GM21529 (cell line): ENCODE measurements at regions not wholly inside any gene's neighbourhood (a gene's known extent, or its start where the extent isn't known, plus 50 kb on each side); places are given as distances from the start of the nearest gene placed in this dataset.
A peak's percentile ranks its signal among the peaks of the same experiment; 100 is the strongest.
"Not testable (repeated sequence)": the region's sequence is repeated elsewhere in the genome, so short reads cannot be mapped to it uniquely, and the experiment has no call there.

ENCODE experiments used
- ATAC-seq: cut with Tn5 transposase; IDR thresholded peaks from one replicate; pipeline ENCODE4 v1.9.1; 2021; ENCODE audit not compliant: unreplicated experiment

GRCh38 chr2:14827226-14828023, 194.9 kb downstream of the LRATD1 start:
- no peak for ATAC-seq

GRCh38 chr2:14828223-14828622, 195.7 kb downstream of the LRATD1 start:
- no peak for ATAC-seq

DNA sequence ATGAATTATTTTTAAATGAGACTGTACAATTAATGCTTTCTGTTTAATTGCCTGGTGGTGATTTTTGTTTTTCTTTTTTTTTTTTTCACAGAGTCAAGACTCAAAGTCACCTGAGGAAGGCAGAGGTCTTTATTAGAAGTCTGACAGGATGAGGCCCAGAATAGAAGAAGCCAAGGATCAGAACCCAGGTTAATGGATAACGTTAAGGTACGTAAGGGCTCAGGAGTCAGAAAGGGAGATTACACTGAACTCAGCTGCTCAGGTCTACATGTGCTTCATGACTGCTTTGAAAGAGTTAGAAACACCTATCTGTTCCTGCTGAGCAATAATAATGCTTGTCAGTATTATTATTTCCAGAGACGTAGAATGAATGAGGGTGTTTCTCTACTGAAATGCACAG, 196.5 kb downstream of the LRATD1 start:
- no peak for ATAC-seq

DNA sequence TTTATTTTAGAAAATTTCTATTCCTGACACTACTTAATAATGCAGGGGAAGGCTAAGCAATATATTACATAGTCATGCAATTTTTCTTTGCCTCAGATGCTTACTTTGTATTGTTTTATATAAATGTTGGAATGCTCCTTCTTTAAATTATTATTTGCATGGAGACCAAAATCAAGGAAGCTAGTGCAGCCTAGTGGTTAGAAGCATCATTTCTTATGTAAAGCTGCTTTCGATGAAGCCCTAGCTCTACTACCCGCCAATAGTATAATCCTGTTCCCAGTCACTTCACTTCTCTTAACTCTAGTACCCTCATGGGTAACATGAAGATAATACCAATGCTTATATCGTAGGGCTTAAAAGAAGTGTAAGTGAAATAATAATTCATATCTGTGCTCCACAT, 198.9 kb downstream of the LRATD1 start:
- no peak for ATAC-seq

GRCh38 chr2:14843507-14844204, 211.1 kb downstream of the LRATD1 start:
- ATAC-seq = peak; percentile 65

GRCh38 chr2:14855751-14856150, 223.2 kb downstream of the LRATD1 start:
- no peak for ATAC-seq

- ATAC-seq = no peak
These were observed 228.7 kb downstream of the LRATD1 start for GRCh38 chr2:14861181-14861580.

GRCh38 chr2:14866736-14867352, 234.3 kb downstream of the LRATD1 start:
- no peak for ATAC-seq

- no peak for ATAC-seq
These were observed 235.3 kb downstream of the LRATD1 start for GRCh38 chr2:14867853-14868252.

DNA sequence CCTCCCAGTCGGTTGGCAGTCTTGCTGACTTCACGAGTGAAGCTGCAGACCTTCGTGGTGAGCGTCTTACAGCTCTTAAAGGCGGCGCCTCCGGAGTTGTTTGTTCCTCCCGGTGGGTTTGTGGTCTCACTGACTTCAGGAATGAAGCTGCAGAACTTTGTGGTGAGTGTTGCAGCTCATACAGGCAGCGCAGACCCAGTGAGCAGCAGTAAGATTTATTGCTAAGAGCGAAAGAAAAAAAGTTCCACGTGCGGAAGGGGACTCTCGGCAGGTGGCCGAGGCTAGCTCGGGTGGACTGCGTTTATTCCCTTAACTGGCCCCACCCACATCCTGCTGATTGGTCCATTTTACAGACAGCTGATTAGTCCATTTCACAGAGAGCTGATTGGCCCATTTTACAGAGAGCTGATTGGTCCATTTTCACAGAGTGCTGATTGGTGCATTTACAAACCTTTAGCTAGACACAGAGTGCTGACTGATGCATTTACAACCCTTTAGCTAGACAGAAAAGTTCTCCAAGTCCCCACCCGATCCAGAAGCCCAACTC, 240.3 kb downstream of the LRATD1 start:
- no peak for ATAC-seq

- no peak for ATAC-seq
These were observed 249.3 kb downstream of the LRATD1 start for GRCh38 chr2:14881651-14882327.

DNA sequence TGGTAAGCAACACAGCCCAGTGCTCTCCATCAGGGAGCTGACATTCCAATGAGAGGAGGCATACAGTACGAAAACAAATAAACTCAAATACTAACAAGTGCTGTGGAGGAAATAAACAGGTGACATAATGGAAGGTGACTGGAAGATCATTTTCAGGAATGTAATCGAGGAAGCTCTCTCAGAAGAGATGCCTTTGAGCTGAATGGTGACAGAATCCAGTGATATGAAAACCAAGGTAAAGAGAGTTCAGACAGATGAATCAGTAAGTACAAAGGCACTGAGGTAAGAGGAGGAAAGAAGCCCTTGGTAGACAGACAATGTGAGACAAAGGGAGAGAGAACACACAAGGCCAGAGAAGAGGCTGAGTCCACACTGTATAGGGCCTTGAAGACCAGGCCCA, 252.1 kb downstream of the LRATD1 start:
- no peak for ATAC-seq

- no peak for ATAC-seq
These were observed 259.0 kb downstream of the LRATD1 start for GRCh38 chr2:14891546-14891945.

- no peak for ATAC-seq
These were observed 264.0 kb downstream of the LRATD1 start for GRCh38 chr2:14896330-14897030.

DNA sequence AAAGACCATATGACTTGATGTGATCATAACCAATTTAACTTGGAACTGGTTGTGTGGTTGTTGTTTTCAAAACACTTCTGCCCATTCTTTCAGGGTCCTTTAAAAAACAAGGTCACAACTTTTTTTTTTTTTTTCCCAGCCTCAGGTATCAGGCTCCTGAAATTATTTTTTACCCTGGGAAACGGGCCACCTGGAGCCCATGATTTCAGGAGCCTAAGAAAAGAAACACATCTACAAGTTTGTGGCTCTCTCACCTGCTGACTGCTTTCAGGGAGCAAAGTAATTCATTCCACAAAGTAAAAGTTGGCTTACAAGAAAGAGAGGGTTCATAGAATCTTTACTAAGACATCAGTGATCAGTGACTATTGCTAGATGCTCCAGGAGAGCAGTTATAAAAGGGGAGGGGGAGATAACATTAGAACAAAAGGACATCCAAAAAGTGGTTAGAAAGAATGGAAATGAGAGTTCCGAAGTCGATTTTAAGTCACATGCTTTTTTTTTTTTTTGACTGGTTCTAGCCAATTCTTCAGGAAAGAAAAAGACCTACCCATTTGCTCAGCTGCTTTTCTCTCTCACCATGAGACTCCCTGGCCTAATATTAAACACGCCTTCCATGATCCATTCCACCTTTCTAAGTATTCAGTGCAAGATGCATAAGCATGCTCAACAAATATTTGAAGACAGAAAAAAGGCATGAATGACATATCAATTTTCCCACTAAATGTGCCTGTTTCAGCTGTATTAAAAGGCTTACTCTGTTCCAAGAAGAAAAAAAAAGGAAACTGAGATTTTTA, 267.3 kb downstream of the LRATD1 start:
- ATAC-seq = no peak

- no peak for ATAC-seq
These were observed 269.2 kb downstream of the LRATD1 start for GRCh38 chr2:14901737-14902136.

- no peak for ATAC-seq
These were observed 270.4 kb downstream of the LRATD1 start for GRCh38 chr2:14902953-14903352.

DNA sequence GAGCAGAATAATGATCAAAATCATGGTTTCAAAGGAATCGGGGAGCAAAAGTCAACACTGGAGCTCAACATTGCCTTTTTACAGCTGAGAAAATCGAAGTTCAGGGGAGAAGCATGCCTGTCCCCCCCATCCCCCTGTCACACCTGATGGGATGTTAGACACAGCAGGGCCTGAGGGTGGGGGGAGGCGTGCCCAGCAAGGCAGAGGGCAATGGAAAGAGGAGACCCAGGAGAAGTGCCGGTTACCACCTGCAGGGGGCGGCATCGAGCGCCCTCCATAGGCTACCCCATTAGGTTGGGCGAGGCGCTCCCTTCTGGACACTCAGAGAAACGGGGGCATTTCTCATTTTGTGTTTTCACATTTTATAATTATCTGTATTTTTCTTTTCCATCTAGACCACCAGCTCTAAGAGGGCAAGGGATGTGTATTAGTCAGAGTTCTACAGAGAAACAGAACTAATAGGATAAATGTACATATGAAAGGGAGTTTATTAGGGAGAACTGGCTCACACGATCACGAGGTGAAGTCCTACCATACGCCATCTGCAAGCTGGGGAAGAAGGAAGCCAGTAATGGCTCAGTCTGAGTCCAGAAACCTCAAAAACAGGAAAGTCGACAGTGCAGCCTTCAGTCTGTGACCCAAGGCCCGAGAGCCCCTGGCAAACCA, 271.3 kb downstream of the LRATD1 start:
- ATAC-seq = peak; percentile 100

DNA sequence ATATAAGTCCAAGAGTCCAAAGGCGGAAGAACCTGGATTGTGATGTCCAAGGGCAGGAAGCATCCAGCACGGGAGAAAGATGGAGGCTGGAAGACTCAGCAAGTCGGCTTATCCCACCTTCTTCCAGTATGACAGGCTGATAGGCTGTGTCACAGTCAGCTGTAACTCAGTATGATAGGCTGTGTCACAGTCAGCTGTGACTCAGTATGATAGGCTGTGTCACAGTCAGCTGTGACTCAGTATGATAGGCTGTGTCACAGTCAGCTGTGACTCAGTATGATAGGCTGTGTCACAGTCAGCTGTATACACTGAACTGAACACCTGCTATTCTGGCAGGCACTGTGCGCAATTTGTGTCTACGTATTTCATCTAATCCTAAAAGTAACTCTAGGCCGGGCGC, 271.9 kb downstream of the LRATD1 start:
- not testable (repeated sequence) for ATAC-seq
